GM06990 (cell line): ENCODE measurements at regions not wholly inside any gene's neighbourhood (a gene's known extent, or its start where the extent isn't known, plus 50 kb on each side); places are given as distances from the start of the nearest gene placed in this dataset.

ENCODE experiments used
- DNase-seq: peaks from one replicate; pipeline ENCODE4 v3.0.0-alpha.2; 2011; ENCODE audit not compliant: insufficient read length; ENCODE audit errors: extremely low read depth
- H3K27me3 ChIP-seq: replicated peaks from 2 replicates; pipeline ENCODE4 v1.6.0; 2011; ENCODE audit warnings: low read length; ENCODE audit not compliant: control insufficient read depth, insufficient read depth
- H3K36me3 ChIP-seq: 2 replicates; pipeline ENCODE4 v1.5.1; 2011; ENCODE audit warnings: low read length; ENCODE audit not compliant: control insufficient read depth, insufficient read depth
- H3K4me3 ChIP-seq: replicated peaks from 2 replicates; pipeline ENCODE4 v1.5.1; 2011; ENCODE audit warnings: low read depth, mild to moderate bottlenecking, control low read depth, low read length
- CTCF ChIP-seq: IDR thresholded peaks from 2 replicates; pipeline ENCODE4 v1.5.1; 2011; ENCODE audit warnings: low read length, control low read depth, mild to moderate bottlenecking, inconsistent platforms; ENCODE audit not compliant: insufficient read depth, poor library complexity, severe bottlenecking

DNA sequence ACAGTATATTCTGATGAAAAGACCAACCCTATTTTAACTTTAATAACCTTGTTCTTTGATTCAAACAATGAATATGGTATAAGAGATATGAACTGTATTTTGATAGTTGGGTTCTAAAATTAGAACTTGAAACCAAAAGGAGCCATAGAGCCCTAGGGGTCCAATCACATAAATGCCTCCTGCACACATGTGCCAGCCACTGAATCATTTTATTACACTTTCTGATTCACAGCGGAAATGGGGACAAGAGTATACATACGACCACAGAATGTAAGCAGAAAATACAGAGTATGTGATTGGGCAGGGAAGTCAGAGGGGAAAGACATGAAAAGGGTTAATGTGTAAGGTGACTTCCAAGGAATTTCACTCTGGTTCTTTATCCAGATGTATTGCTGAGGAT is 1000.2 kb downstream of the NR2F1-AS1 start:
- H3K27me3 ChIP-seq: no peaks in the 10 kb centered on the region
- no peak for DNase-seq
- TF ChIP-seq CTCF: no peak
- no peak overlapping the region for H3K4me3 ChIP-seq
- H3K36me3 ChIP-seq: no peaks in the 10 kb centered on the region

DNA sequence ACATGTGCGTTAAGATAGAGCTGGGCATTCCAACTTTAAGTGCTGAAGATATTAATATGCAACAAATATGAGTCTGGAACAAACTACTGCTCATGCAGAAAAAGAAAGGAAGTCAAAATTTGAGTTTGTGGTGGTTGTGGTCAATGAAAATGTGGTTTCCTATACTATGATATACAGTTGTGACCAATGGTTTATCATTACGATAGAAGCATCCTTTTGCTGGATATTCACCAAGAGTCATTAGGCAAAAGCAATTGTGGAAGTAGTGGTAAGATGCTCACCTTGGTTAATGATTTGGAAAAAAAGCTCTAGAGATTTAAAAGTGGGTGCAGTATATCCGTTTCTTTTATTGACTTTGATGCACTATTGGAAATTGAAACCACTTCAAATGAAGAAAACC is 1007.0 kb downstream of the NR2F1-AS1 start:
- no peak for TF ChIP-seq CTCF
- no peaks in the 10 kb centered on the region for H3K36me3 ChIP-seq
- no peaks in the 10 kb centered on the region for H3K27me3 ChIP-seq
- no peak overlapping the region for H3K4me3 ChIP-seq
- DNase-seq: no peak

DNA sequence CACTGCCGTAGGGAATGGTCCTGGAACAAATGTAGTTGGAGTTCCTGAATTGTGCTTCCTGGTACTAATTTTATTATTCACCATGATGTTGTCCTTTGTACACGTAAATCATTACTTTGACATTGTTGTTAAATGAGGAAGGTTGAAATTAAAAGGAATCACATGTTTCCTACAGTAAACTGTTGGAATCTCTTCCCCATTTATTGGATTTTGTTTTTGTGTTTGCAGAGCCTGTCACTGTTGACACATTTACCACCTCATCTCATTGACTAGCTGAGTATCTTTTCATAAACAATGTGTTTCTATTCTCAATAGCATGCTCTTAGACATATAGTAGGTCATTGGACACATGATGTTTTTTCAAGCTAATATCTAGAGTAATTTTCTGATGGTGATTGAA is 1012.5 kb downstream of the NR2F1-AS1 start:
- no peak for DNase-seq
- no peak for TF ChIP-seq CTCF
- Histone ChIP-seq H3K4me3 (no peak overlapping the region), H3K36me3 (no peaks in the 10 kb centered on the region), H3K27me3 (no peaks in the 10 kb centered on the region)

GRCh38 chr5:92567831-92568450 is 1013.1 kb downstream of the NR2F1-AS1 start:
- Histone ChIP-seq H3K36me3 (no peaks in the 10 kb centered on the region), H3K4me3 (no peak overlapping the region), H3K27me3 (no peaks in the 10 kb centered on the region)
- DNase-seq: no peak
- no peak for TF ChIP-seq CTCF

GRCh38 chr5:92566113-92566786 is 1014.8 kb downstream of the NR2F1-AS1 start:
- Histone ChIP-seq H3K27me3 (no peaks in the 10 kb centered on the region), H3K4me3 (no peak overlapping the region), H3K36me3 (no peaks in the 10 kb centered on the region)
- DNase-seq: no peak
- TF ChIP-seq CTCF: no peak
